CD14-positive monocyte (primary cell): ENCODE measurements at regions not wholly inside any gene's neighbourhood (a gene's known extent, or its start where the extent isn't known, plus 50 kb on each side); places are given as distances from the start of the nearest gene placed in this dataset.

Experiments used
- DNase-seq, 3 donors: peaks; one replicate each; pipeline ENCODE4 v3.0.0-alpha.2; 2011 to 2022
- H2AFZ ChIP-seq: 2 replicates; pipeline ENCODE4 v1.6.0; 2012; ENCODE audit warnings: mild to moderate bottlenecking, low read depth, low read length, inconsistent platforms; ENCODE audit not compliant: insufficient read depth, poor library complexity, severe bottlenecking
- H3K27ac ChIP-seq, 2 donors: 1 replicate in 1 of 2; 2 replicates in 1 of 2; pipeline ENCODE4 v1.5.1; 2012 to 2013; ENCODE audit warnings: low read length in 2 of 2, control low read depth in 1 of 2, inconsistent platforms in 1 of 2, low read depth in 1 of 2, mild to moderate bottlenecking in 1 of 2
- H3K27me3 ChIP-seq, 2 donors: one replicate each; pipeline versions ENCODE4 v1.6.0 to v1.6.1; 2011 to 2013; ENCODE audit warnings: low read length in 2 of 2; ENCODE audit not compliant: control insufficient read depth in 2 of 2, insufficient read depth in 2 of 2
- H3K36me3 ChIP-seq, 2 donors: replicated peaks in 1 of 2; 1 replicate in 1 of 2; 2 replicates in 1 of 2; pipeline versions ENCODE4 v1.5.1 to v1.6.1; 2012 to 2013; ENCODE audit warnings: low read length in 2 of 2, control low read depth in 1 of 2, inconsistent platforms in 1 of 2, mild to moderate bottlenecking in 1 of 2; ENCODE audit not compliant: insufficient read depth in 2 of 2, control insufficient read depth in 1 of 2
- H3K4me1 ChIP-seq, 2 donors: 1 replicate in 1 of 2; 2 replicates in 1 of 2; pipeline versions ENCODE4 v1.5.1 to v1.6.1; 2012 to 2013; ENCODE audit warnings: low read length in 2 of 2, control low read depth in 1 of 2, inconsistent platforms in 1 of 2, mild to moderate bottlenecking in 1 of 2, moderate library complexity in 1 of 2; ENCODE audit not compliant: insufficient read depth in 2 of 2, control insufficient read depth in 1 of 2
- H3K4me2 ChIP-seq: replicated peaks from 2 replicates; pipeline ENCODE3; 2012; ENCODE audit warnings: low read length, moderate library complexity, mild to moderate bottlenecking; ENCODE audit not compliant: poor library complexity, severe bottlenecking; ENCODE audit errors: extremely low read depth
- H3K4me3 ChIP-seq, 3 experiments: fragments of 200-600 bp in 1 of 3; sonication (generic) in 1 of 3; replicated peaks in 1 of 3; 1 replicate in 2 of 3; 2 replicates in 1 of 3; pipeline ENCODE4 v1.5.1; 2011 to 2013; ENCODE audit warnings: low read length in 3 of 3, mild to moderate bottlenecking in 3 of 3, control low read depth in 2 of 3, low read depth in 2 of 3, inconsistent platforms in 1 of 3, moderate library complexity in 1 of 3
- H3K79me2 ChIP-seq: 2 replicates; pipeline ENCODE4 v1.6.0; 2012; ENCODE audit warnings: mild to moderate bottlenecking, control low read depth, inconsistent platforms, low read length, moderate library complexity; ENCODE audit not compliant: insufficient read depth
- H3K9ac ChIP-seq: 2 replicates; pipeline ENCODE4 v1.6.0; 2017; ENCODE audit warnings: low read length, mild to moderate bottlenecking; ENCODE audit not compliant: insufficient read depth, poor library complexity, severe bottlenecking
- H3K9me3 ChIP-seq, 2 donors: replicated peaks in 1 of 2; 1 replicate in 1 of 2; 2 replicates in 1 of 2; pipeline versions ENCODE4 v1.5.1 to v1.6.1; 2012 to 2013; ENCODE audit warnings: low read length in 2 of 2, control low read depth in 1 of 2; ENCODE audit not compliant: control insufficient read depth in 1 of 2, insufficient read depth in 1 of 2
- H4K20me1 ChIP-seq: 2 replicates; pipeline ENCODE4 v1.6.0; 2012; ENCODE audit warnings: mild to moderate bottlenecking, low read length, control low read depth, moderate library complexity; ENCODE audit not compliant: insufficient read depth
- H3K27ac Mint-ChIP-seq, 7 donors: one replicate each; pipeline ENCODE4 v1.8.0; 2020; ENCODE audit warnings: mild to moderate bottlenecking in 7 of 7, mixed read lengths in 7 of 7, moderate library complexity in 6 of 7, inconsistent platforms in 2 of 7
- H3K27me3 Mint-ChIP-seq, 3 donors: one replicate each; pipeline ENCODE4 v1.8.0; 2021 to 2022; ENCODE audit warnings: low read depth in 3 of 3, mild to moderate bottlenecking in 3 of 3, mixed read lengths in 3 of 3, moderate library complexity in 3 of 3, inconsistent platforms in 1 of 3
- H3K36me3 Mint-ChIP-seq, 2 donors: one replicate each; pipeline ENCODE4 v1.8.0; 2020; ENCODE audit warnings: mixed read lengths in 2 of 2, inconsistent platforms in 1 of 2, mild to moderate bottlenecking in 1 of 2
- H3K4me1 Mint-ChIP-seq: one replicate; pipeline ENCODE4 v1.8.0; 2020; ENCODE audit warnings: mild to moderate bottlenecking, mixed read lengths
- H3K4me3 Mint-ChIP-seq, 2 donors: one replicate each; pipeline ENCODE4 v1.8.0; 2020; ENCODE audit warnings: mild to moderate bottlenecking in 2 of 2, mixed read lengths in 2 of 2, moderate library complexity in 1 of 2
- H3K9me3 Mint-ChIP-seq, 7 donors: one replicate each; pipeline ENCODE4 v1.8.0; 2020 to 2022; ENCODE audit warnings: mixed read lengths in 7 of 7, mild to moderate bottlenecking in 6 of 7, moderate library complexity in 6 of 7, inconsistent platforms in 2 of 7
- CTCF ChIP-seq: fragments of 200-600 bp; IDR thresholded peaks from one replicate; pipeline ENCODE4 v1.8.0; 2022; ENCODE audit warnings: antibody characterized with exemption, mild to moderate bottlenecking
- WGBS: methylation state at CpG from one replicate; pipeline ENCODE4 v1.1.5; 2013; ENCODE audit warnings: missing lambda C conversion rate; ENCODE audit not compliant: insufficient coverage; 5-methylcytosine and 5-hydroxymethylcytosine counted together
- intact Hi-C, 2 donors: fragments of 100-400 bp; cut with micrococcal nuclease; formaldehyde crosslinking; loops; one replicate each; pipeline versions ENCODE4 v1.15.0 to v1.15.1; 2023

GRCh38 chr2:129068543-129068942 is 749.9 kb upstream of the HS6ST1 start:
- H3K4me2 ChIP-seq: no peak overlapping the region
- H3K4me3 ChIP-seq: no peak overlapping the region
- Mint-ChIP-seq H3K9me3 (peaks cover 0 to 3% (median 0%) of the 10 kb centered on the region in 7 donors), H3K4me1 (no peaks in the 10 kb centered on the region), H3K27ac (no peak overlapping the region), H3K36me3 (no peaks in the 10 kb centered on the region), H3K27me3 (peaks cover 0 to 5% (median 4%) of the 10 kb centered on the region in 3 donors), H3K4me3 (no peak overlapping the region)
- TF ChIP-seq CTCF: no peak
- no peak overlapping the region for H3K27ac ChIP-seq
- no peaks in the 10 kb centered on the region for H4K20me1 ChIP-seq
- WGBS: 78% methylated on average over 4 of the region's 5 CpGs
- intact Hi-C loops: no loop called here
- H3K9ac ChIP-seq: no peak overlapping the region
- H3K79me2 ChIP-seq: no peaks in the 10 kb centered on the region
- H3K36me3 ChIP-seq: no peaks in the 10 kb centered on the region
- no peaks in the 10 kb centered on the region for H3K4me1 ChIP-seq
- H3K27me3 ChIP-seq: no peaks in the 10 kb centered on the region
- no peaks in the 10 kb centered on the region for H3K9me3 ChIP-seq
- no peak overlapping the region for H2AFZ ChIP-seq
- DNase-seq: no peak

GRCh38 chr2:129069875-129070594 is 751.4 kb upstream of the HS6ST1 start:
- intact Hi-C loops: no loop called here
- Histone ChIP-seq H3K36me3 (no peaks in the 10 kb centered on the region), H3K9ac (no peak overlapping the region), H3K9me3 (no peaks in the 10 kb centered on the region), H3K27ac (no peak overlapping the region), H3K4me1 (no peaks in the 10 kb centered on the region), H3K4me2 (no peak overlapping the region), H3K4me3 (no peak overlapping the region), H3K79me2 (no peaks in the 10 kb centered on the region), H4K20me1 (no peaks in the 10 kb centered on the region), H2AFZ (no peak overlapping the region), H3K27me3 (no peaks in the 10 kb centered on the region)
- whole genome bisulfite sequencing: 86% methylated on average over 7 of the region's 12 CpGs
- no peaks in the 10 kb centered on the region for H3K36me3 Mint-ChIP-seq
- peaks cover 0 to 3% (median 0%) of the 10 kb centered on the region in 7 donors for H3K9me3 Mint-ChIP-seq
- no peak for TF ChIP-seq CTCF
- no peak overlapping the region for H3K4me3 Mint-ChIP-seq
- H3K4me1 Mint-ChIP-seq: no peaks in the 10 kb centered on the region
- H3K27ac Mint-ChIP-seq: no peak overlapping the region
- H3K27me3 Mint-ChIP-seq: peaks cover 0 to 5% (median 4%) of the 10 kb centered on the region in 3 donors
- DNase-seq: no peak
